ENCODE measurements at regions not wholly inside any gene's neighbourhood (a gene's known extent, or its start where the extent isn't known, plus 50 kb on each side); places are given as distances from the start of the nearest gene placed in this dataset.

- DNase-seq = no peak
- Histone ChIP-seq H3K4me2 (no peak overlapping the region), H3K27ac (ENCODE audit: low read depth in 2 of 2, low read length in 1 of 2) (no peak overlapping the region), H3K4me1 (ENCODE audit: control insufficient read depth in 1 of 2, insufficient read depth in 2 of 2, low read depth in 1 of 2, low read length in 1 of 2) (no peaks in the 10 kb centered on the region), H3K9ac (no peak overlapping the region), H3K9me2 (no peaks in the 10 kb centered on the region), H3K36me3 (replicated peaks in 1 of 2; ENCODE audit: control insufficient read depth in 1 of 2, insufficient read depth in 2 of 2, low read length in 1 of 2) (no peaks in the 10 kb centered on the region), H3F3A (replicated peaks; ENCODE audit: insufficient read depth) (no peaks in the 10 kb centered on the region), H2AFZ (ENCODE audit: low read depth) (no peak overlapping the region), H3K27me3 (ENCODE audit: insufficient read depth) (no peaks in the 10 kb centered on the region; the same call in 1 of the 2 replicates), H3K9me3 (no peaks in the 10 kb centered on the region), H3K4me3 (ENCODE audit: low read depth in 2 of 2, low read length in 1 of 2) (no peak overlapping the region), H3K79me2 (ENCODE audit: insufficient read depth) (no peaks in the 10 kb centered on the region), H4K20me1 (ENCODE audit: insufficient read depth) (no peaks in the 10 kb centered on the region)
- TF ChIP-seq ZBTB33 (IDR thresholded peaks at IDR 0.05; ENCODE audit: borderline replicate concordance, low read depth) (no peak), FOXJ3 (CRISPR knock-in tag; IDR thresholded peaks at IDR 0.05) (no peak), RXRA (IDR thresholded peaks at IDR 0.05; ENCODE audit: borderline replicate concordance, low read depth) (no peak), GABPA (IDR thresholded peaks at IDR 0.05; ENCODE audit: low read depth) (no peak), ELF1 (IDR thresholded peaks at IDR 0.05) (no peak), POLR2AphosphoS5 (IDR thresholded peaks at IDR 0.05; ENCODE audit: low read depth, low read length) (no peak)
- 58% methylated on average over 2 of the region's 2 CpGs for WGBS (ENCODE audit: low lambda C conversion rate)
- POLR2A ChIA-PET = no interaction called here
- CTCF ChIA-PET = no interaction called here
Measured at GRCh38 chr11:121367844-121368225, 75.3 kb downstream of the SC5D start.

GRCh38 chr11:121368364-121369240 is 76.0 kb downstream of the SC5D start:
- CTCF ChIA-PET = no interaction called here
- Histone ChIP-seq H3F3A (replicated peaks; ENCODE audit: insufficient read depth) (no peaks in the 10 kb centered on the region), H3K9me3 (no peaks in the 10 kb centered on the region), H3K4me1 (ENCODE audit: control insufficient read depth in 1 of 2, insufficient read depth in 2 of 2, low read depth in 1 of 2, low read length in 1 of 2) (no peaks in the 10 kb centered on the region), H2AFZ (ENCODE audit: low read depth) (no peak overlapping the region), H3K27ac (ENCODE audit: low read depth in 2 of 2, low read length in 1 of 2) (no peak overlapping the region), H3K36me3 (replicated peaks in 1 of 2; ENCODE audit: control insufficient read depth in 1 of 2, insufficient read depth in 2 of 2, low read length in 1 of 2) (no peaks in the 10 kb centered on the region), H3K9me2 (no peaks in the 10 kb centered on the region), H3K27me3 (ENCODE audit: insufficient read depth) (no peaks in the 10 kb centered on the region; the same call in 1 of the 2 replicates), H4K20me1 (ENCODE audit: insufficient read depth) (no peaks in the 10 kb centered on the region), H3K4me2 (no peak overlapping the region), H3K9ac (no peak overlapping the region), H3K4me3 (ENCODE audit: low read depth in 2 of 2, low read length in 1 of 2) (no peak overlapping the region), H3K79me2 (ENCODE audit: insufficient read depth) (no peaks in the 10 kb centered on the region)
- no peak for DNase-seq
- POLR2A ChIA-PET = no interaction called here
- TF ChIP-seq GABPA (IDR thresholded peaks at IDR 0.05; ENCODE audit: low read depth) = no peak
- TF ChIP-seq SIN3A (IDR thresholded peaks at IDR 0.05; ENCODE audit: borderline replicate concordance, low read depth, low read length) = no peak
- TF ChIP-seq ELF1 (IDR thresholded peaks at IDR 0.05) = no peak
- WGBS (ENCODE audit: low lambda C conversion rate) = 27% methylated on average over 8 of the region's 8 CpGs

- no peaks in the 10 kb centered on the region for H3K79me2 ChIP-seq (ENCODE audit: insufficient read depth)
- no peak overlapping the region for H3K9ac ChIP-seq
- 20% methylated on average over 3 of the region's 3 CpGs for WGBS (ENCODE audit: low lambda C conversion rate)
- H3K9me2 ChIP-seq = no peaks in the 10 kb centered on the region
- no peak overlapping the region for H2AFZ ChIP-seq (ENCODE audit: low read depth)
- H3K36me3 ChIP-seq (replicated peaks in 1 of 2; ENCODE audit: control insufficient read depth in 1 of 2, insufficient read depth in 2 of 2, low read length in 1 of 2) = no peaks in the 10 kb centered on the region
- no peak for DNase-seq
- no peaks in the 10 kb centered on the region; the same call in 1 of the 2 replicates for H3K27me3 ChIP-seq (ENCODE audit: insufficient read depth)
- H3K9me3 ChIP-seq = no peaks in the 10 kb centered on the region
- H3K4me2 ChIP-seq = no peak overlapping the region
- H3K4me1 ChIP-seq (ENCODE audit: control insufficient read depth in 1 of 2, insufficient read depth in 2 of 2, low read depth in 1 of 2, low read length in 1 of 2) = no peaks in the 10 kb centered on the region
- H3K27ac ChIP-seq (ENCODE audit: low read depth in 2 of 2, low read length in 1 of 2) = no peak overlapping the region
- no peak overlapping the region for H3K4me3 ChIP-seq (ENCODE audit: low read depth in 2 of 2, low read length in 1 of 2)
- no peaks in the 10 kb centered on the region for H3F3A ChIP-seq (replicated peaks; ENCODE audit: insufficient read depth)
- POLR2A ChIA-PET = no interaction called here
- CTCF ChIA-PET = interaction anchor here (2.4 kb wide), 1 partner anchor 50 kb away, joined by 6 read pairs; no protein-coding TSS in a partner anchor
- no peaks in the 10 kb centered on the region for H4K20me1 ChIP-seq (ENCODE audit: insufficient read depth)
- TF ChIP-seq GATA2 (CRISPR knock-in tag; IDR thresholded peaks at IDR 0.05) (no peak), CTCF (IDR thresholded peaks at IDR 0.05) (no peak), NFIC (IDR thresholded peaks at IDR 0.05; ENCODE audit: borderline replicate concordance) (no peak), FOXM1 (IDR thresholded peaks at IDR 0.05; ENCODE audit: low read depth) (no peak), MAX (IDR thresholded peaks at IDR 0.05; ENCODE audit: low read depth) (no peak), RCOR1 (IDR thresholded peaks at IDR 0.05; ENCODE audit: low read length) (no peak), IRF3 (IDR thresholded peaks at IDR 0.05; ENCODE audit: low read depth, low read length) (no peak), FOXJ3 (CRISPR knock-in tag; IDR thresholded peaks at IDR 0.05) (no peak), MXI1 (IDR thresholded peaks at IDR 0.05; ENCODE audit: low read depth, low read length) (no peak), NRF1 (IDR thresholded peaks at IDR 0.05; ENCODE audit: low read depth, low read length) (no peak), JUND (IDR thresholded peaks at IDR 0.05) (no peak), POLR2AphosphoS5 (IDR thresholded peaks at IDR 0.05; ENCODE audit: low read depth, low read length) (no peak), TCF12 (IDR thresholded peaks at IDR 0.05) (no peak), ELF1 (IDR thresholded peaks at IDR 0.05) (no peak)
Measured at GRCh38 chr11:121369366-121369765, 76.8 kb downstream of the SC5D start.

Data from SK-N-SH (cell line).